PC-9 (cell line): ENCODE measurements at regions not wholly inside any gene's neighbourhood (a gene's known extent, or its start where the extent isn't known, plus 50 kb on each side); places are given as distances from the start of the nearest gene placed in this dataset.

ENCODE experiments used
- EZH2 ChIP-seq: fragments of 200-600 bp; sonication (generic); IDR thresholded peaks from 2 replicates; pipeline ENCODE4 v1.8.0; 2017; ENCODE audit warnings: antibody characterized with exemption, low read depth
- TF ChIP-seq, protein P1 (sequence below): fragments of 200-600 bp; sonication (generic); conservative IDR thresholded peaks from 2 replicates; pipeline ENCODE4 v1.6.1; 2017; ENCODE audit warnings: mixed run types, antibody characterized with exemption, mild to moderate bottlenecking, moderate library complexity

DNA sequence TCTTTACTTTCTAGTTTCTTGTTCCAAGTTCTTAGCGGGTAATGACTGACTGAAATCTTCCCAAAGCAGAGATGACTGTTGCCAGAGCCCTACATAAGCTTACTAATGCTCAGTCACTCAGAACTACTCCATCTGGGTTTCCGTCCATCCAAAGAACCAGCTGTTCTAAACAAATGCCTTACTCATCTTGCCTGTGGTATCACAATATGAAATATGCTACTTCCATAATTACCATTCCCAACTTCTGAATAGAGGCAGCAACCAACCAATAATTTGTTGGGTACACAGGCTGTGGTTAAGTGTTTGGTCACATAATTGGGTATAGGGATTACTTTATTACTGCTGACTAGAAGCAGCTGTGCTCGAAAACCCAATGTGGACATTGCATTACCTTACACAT, 930.2 kb upstream of the DIAPH2 start:
- TF ChIP-seq, protein P1, sequence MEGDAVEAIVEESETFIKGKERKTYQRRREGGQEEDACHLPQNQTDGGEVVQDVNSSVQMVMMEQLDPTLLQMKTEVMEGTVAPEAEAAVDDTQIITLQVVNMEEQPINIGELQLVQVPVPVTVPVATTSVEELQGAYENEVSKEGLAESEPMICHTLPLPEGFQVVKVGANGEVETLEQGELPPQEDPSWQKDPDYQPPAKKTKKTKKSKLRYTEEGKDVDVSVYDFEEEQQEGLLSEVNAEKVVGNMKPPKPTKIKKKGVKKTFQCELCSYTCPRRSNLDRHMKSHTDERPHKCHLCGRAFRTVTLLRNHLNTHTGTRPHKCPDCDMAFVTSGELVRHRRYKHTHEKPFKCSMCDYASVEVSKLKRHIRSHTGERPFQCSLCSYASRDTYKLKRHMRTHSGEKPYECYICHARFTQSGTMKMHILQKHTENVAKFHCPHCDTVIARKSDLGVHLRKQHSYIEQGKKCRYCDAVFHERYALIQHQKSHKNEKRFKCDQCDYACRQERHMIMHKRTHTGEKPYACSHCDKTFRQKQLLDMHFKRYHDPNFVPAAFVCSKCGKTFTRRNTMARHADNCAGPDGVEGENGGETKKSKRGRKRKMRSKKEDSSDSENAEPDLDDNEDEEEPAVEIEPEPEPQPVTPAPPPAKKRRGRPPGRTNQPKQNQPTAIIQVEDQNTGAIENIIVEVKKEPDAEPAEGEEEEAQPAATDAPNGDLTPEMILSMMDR = no peak
- TF ChIP-seq EZH2 = no peak
